Skin epidermis (tissue), 12 donors: ENCODE measurements at regions not wholly inside any gene's neighbourhood (a gene's known extent, or its start where the extent isn't known, plus 50 kb on each side); places are given as distances from the start of the nearest gene placed in this dataset.

Experiments used
- H3K27ac ChIP-seq, 21 experiments: fragments of 200-600 bp; sonication (generic) in 11 of 21; one replicate each; pipeline ENCODE4 v1.5.0; 2020; ENCODE audit warnings: mild to moderate bottlenecking in 3 of 21, inconsistent platforms in 2 of 21, moderate library complexity in 2 of 21
- H3K4me3 ChIP-seq, 7 experiments: fragments of 200-600 bp; sonication (generic) in 2 of 7; one replicate each; pipeline ENCODE4 v1.5.0; 2020; ENCODE audit warnings: inconsistent platforms in 2 of 7, mild to moderate bottlenecking in 2 of 7, moderate library complexity in 1 of 7

DNA sequence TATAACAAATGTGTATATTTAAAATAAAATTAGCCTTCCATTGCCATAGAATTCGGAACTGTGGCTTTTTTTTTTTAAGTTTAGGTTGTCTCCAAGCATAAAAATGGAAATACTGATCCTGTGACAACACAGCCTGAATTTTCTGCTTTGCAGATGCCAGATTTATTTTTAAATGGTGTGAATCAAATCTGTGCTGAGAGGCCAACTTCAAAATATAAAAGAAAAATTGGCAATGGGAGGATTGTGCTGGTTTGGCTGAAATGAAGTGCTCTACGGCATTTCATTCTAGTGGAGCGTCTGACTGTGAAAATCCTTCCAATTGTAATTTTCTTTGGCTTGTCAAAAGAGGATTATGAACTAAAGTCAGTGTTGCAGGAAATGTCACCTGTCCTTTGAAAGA, 580.3 kb upstream of the ZFP42 start:
- Histone ChIP-seq H3K27ac (no peak overlapping the region), H3K4me3 (no peak overlapping the region)

- Histone ChIP-seq H3K4me3 (no peak overlapping the region), H3K27ac (no peak overlapping the region)
Observed at GRCh38 chr4:187416216-187416615, 579.4 kb upstream of the ZFP42 start.

- H3K27ac ChIP-seq = no peak overlapping the region
- no peak overlapping the region for H3K4me3 ChIP-seq
Observed at GRCh38 chr4:187417721-187418120, 577.9 kb upstream of the ZFP42 start.

DNA sequence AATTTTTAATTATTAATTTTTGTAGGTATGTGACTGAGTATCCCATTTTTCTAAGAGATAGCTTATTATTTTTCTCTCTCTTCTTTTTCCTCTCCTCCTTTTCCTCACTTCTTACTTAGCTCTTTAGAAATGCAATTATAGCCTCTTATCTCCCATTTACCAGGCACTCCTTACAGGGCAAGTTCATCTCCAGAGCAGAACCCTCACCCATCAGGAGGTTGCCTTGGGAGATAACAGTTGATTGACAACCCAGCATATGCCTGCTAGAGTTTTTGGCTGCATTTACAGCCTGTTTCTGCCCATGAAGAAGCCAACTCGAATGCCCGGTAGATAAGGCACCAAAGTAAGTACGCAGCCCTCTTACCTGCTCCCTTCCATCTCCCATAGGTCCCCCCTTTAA, 572.9 kb upstream of the ZFP42 start:
- Histone ChIP-seq H3K27ac (no peak overlapping the region), H3K4me3 (no peak overlapping the region)

GRCh38 chr4:187424636-187425035, 570.9 kb upstream of the ZFP42 start:
- Histone ChIP-seq H3K4me3 (no peak overlapping the region), H3K27ac (no peak overlapping the region)

DNA sequence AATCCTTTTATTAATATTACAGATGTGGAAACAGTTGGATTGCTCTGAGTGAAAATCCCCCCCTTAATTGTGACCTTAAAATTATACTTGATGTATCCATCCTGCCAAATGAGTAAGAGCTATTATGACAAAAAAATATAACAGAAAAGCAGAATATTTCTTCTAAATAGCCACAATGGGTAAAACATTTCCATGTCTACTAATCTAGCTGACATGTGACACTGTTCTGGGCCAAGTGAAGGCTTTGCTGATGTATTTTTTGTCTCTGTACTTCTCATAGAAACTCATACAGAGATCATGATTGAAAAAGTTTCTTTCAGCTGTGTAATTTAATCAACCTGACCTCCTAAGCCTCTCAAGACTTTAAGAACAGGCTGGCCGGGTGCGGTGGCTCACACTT, 569.1 kb upstream of the ZFP42 start:
- no peak overlapping the region for H3K27ac ChIP-seq

GRCh38 chr4:187432310-187432709, 563.3 kb upstream of the ZFP42 start:
- H3K4me3 ChIP-seq = no peak overlapping the region
- H3K27ac ChIP-seq = no peak overlapping the region

More for the DNA sequence above, 569.1 kb upstream of the ZFP42 start:
- H3K4me3 ChIP-seq = no peak overlapping the region

GRCh38 chr4:187433141-187433540, 562.4 kb upstream of the ZFP42 start:
- H3K27ac ChIP-seq = no peak overlapping the region
- H3K4me3 ChIP-seq = no peak overlapping the region

DNA sequence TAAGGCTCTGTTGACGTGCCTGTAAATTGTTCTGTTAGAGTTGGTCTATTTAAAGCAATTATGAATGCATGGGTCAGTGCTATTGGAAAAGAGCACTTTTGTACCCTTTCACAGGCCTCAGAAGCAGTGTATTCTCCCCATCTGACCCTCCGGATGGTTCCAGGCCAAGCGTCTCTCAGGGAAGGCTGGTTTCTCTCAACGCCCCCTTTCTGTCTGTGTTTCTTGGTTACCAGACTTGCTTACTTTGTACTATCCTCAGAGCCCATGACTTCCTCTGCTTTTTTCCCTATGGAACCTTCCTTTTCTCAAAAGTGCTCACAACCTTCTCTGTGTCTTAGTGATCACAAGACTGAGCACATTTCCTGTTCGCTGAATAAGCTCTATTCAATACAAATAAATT, 559.3 kb upstream of the ZFP42 start:
- no peak overlapping the region for H3K27ac ChIP-seq
- no peak overlapping the region for H3K4me3 ChIP-seq

DNA sequence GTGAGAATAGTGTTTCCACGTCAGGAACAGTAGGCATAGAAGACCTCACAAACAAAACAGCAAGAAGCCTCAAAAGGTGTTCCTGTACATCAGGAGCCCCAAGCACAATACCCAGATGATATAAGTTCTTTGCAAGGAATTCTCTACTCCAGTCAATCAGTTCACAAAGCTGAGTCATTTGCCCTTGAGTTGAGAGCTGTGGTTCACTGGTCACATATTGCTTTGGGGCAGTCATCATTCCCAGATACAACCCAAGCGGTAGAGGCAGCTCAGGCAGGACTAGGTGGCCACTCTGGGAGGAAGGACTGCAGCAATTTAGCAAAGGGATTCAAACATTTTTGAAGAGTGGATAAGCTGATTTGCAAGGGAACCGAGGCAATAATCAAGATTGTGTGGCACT, 551.5 kb upstream of the ZFP42 start:
- H3K27ac ChIP-seq = no peak overlapping the region
- H3K4me3 ChIP-seq = no peak overlapping the region

DNA sequence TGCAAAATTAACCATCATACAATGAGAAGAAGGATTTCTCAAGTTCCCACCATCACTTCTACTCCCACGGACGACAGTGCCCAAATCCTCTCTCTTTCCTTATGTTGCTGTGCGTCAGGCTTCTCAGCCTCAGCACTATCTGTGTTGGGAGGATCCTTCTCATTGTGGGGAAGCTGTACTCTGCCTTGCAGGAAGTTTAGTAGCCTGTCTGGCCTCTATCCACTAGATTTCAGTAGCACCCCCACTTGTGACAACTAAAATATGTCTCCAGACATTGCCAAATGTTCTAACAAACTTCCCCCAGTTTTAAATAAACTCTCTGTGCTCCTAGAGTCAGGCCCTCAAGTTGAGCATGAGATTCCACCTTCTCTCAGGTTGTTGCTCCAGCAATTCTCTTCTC, 545.9 kb upstream of the ZFP42 start:
- no peak overlapping the region for H3K27ac ChIP-seq
- no peak overlapping the region for H3K4me3 ChIP-seq

DNA sequence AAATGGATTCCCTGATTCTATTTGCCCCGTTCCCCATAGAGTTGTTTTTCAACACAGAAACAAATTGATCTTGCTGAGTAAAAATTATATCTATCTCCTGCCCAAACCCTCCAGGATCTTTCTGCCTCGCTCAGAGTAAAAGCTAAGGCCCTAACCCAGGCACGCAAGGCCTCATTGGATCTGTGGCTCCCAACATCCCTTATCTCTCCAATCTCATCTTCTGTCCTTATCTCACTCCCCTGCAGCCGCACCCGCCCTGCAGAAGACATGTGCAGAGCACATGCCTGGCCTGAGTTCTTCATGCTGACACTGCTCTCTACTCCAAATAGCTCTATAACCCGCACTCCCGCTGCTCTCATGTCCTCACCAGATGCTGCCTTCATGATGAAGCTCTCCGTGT, 543.8 kb upstream of the ZFP42 start:
- Histone ChIP-seq H3K4me3 (no peak overlapping the region), H3K27ac (no peak overlapping the region)

GRCh38 chr4:187460016-187460415, 535.6 kb upstream of the ZFP42 start:
- no peak overlapping the region for H3K27ac ChIP-seq

GRCh38 chr4:187464573-187464972, 531.0 kb upstream of the ZFP42 start:
- Histone ChIP-seq H3K27ac (no peak overlapping the region), H3K4me3 (no peak overlapping the region)

More at GRCh38 chr4:187460016-187460415, 535.6 kb upstream of the ZFP42 start:
- H3K4me3 ChIP-seq = no peak overlapping the region

- Histone ChIP-seq H3K27ac (no peak overlapping the region), H3K4me3 (no peak overlapping the region)
Observed at GRCh38 chr4:187467224-187467623, 528.3 kb upstream of the ZFP42 start.

DNA sequence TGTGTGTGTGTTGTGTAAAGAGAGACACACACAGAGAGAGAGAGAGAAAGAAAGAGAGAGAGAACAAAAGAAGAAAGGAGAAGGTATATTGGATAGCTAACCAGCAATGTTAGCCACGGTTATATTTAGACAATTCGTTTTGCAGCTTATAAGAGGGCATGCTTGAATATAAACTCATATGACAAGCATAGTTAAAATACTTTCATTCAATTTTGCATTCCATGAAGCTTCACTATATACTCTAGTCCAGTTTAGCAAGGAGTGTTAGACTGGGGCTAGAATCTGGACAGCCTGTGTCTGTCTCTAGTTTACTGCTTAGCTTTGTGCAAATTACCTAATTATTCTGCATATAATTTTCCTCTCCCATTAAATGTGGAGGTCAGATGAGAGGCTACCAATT, 525.9 kb upstream of the ZFP42 start:
- H3K27ac ChIP-seq = no peak overlapping the region
- no peak overlapping the region for H3K4me3 ChIP-seq

DNA sequence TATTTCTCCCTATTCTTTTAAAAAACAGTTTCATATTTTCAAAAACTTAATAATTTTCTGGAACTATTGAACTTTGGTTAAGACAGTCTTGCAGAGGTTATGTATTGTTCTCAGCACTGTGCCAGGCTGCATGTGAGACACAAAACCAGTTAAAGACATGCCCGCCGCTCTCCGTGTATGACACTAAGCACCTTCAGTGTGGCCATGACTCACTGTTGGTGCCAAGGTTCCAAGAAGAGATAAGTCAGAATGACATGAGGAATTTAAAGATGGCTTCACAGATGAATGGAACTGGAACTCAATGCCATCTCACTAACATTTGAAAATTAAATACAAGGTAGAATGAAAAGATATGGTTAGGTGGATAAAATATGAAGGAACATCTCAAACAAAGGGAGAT, 525.5 kb upstream of the ZFP42 start:
- Histone ChIP-seq H3K27ac (no peak overlapping the region), H3K4me3 (no peak overlapping the region)

DNA sequence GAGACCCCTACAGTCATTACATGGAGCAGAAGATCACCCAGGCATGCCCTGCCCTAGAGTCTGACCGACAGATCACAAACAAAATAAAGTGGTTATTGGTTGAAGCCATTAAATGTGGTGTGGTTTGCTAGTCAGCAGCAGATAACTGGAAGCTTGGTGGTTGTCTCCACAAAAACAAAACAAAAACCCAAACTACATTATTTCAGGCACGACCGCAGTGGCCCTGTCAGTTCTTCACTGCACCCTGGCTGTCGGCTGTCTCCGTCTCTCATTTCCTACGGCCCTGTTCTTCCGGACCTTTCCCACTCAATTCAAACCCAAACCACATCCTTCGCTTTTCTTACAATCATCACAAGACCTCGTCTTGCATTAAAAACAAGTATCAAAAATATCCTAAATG, 521.3 kb upstream of the ZFP42 start:
- no peak overlapping the region for H3K4me3 ChIP-seq

GRCh38 chr4:187475901-187476300, 519.7 kb upstream of the ZFP42 start:
- H3K4me3 ChIP-seq = no peak overlapping the region
- no peak overlapping the region for H3K27ac ChIP-seq

More for the DNA sequence above, 521.3 kb upstream of the ZFP42 start:
- no peak overlapping the region for H3K27ac ChIP-seq

- H3K4me3 ChIP-seq = no peak overlapping the region
- H3K27ac ChIP-seq = no peak overlapping the region
Observed at GRCh38 chr4:187477224-187477623, 518.3 kb upstream of the ZFP42 start.

DNA sequence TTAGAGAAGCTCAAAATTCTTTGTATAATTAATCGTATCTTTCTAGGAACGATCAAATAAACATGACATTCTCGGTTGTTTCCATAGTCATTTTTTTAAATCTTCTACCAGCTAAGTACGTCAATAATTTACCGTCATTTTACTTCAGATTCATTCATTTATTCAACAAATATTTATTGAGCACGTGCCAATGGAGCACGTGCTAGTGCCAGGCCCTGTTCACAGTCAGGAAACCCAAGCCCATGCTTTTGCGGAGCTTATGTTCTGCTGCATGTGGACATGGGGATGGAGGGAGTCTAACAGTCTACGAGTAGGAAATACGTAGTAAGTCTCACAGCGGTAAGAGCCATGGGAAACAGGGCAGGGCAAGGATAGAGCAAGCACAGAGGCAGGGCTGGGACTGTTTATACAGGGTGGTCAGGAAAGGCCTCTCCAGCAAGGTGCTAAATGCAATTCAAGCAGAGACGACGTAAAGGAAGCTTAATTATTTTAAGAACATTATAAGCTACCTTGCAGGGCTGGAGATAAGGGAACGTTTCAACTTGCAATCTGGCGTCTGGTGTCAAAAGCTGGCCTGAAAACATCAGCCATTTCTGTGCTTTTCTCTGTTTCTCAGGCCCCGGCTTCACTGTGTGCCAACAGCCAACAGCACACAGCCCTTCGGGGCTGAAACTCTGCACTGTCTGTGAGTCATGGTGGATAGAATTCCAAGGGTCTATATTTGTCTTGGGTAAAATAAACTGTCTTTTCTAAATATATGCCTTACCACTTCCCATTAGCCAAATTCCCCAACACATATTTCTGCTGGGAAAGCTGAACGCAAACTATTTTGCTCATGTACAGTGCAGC, 517.1 kb upstream of the ZFP42 start:
- H3K27ac ChIP-seq = peak overlapping the region in 7 of 21 experiments; percentile 2 to 60 (median 31)
- no peak overlapping the region for H3K4me3 ChIP-seq

GRCh38 chr4:187479511-187479910, 516.1 kb upstream of the ZFP42 start:
- Histone ChIP-seq H3K27ac (peak overlapping the region in 6 of 21 experiments; percentile 7 to 60 (median 38)), H3K4me3 (no peak overlapping the region)
